AG04449 (cell line): ENCODE measurements at regions not wholly inside any gene's neighbourhood (a gene's known extent, or its start where the extent isn't known, plus 50 kb on each side); places are given as distances from the start of the nearest gene placed in this dataset.

Source experiments
- CTCF ChIA-PET: fragments of 350-600 bp; formaldehyde crosslinking; extraction: SDS; loops from one replicate; lab custom pipeline; 2021; ENCODE audit warnings: antibody characterized with exemption; lab: Yijun Ruan, JAX
- POLR2A ChIA-PET: fragments of 400-600, 350-600 bp; formaldehyde crosslinking; extraction: SDS; loops from one replicate; lab custom pipeline; 2020; ENCODE audit warnings: antibody characterized with exemption, inconsistent platforms; lab: Yijun Ruan, JAX
- DNase-seq: peaks from one replicate; pipeline ENCODE4 v3.0.0-alpha.2; 2010; ENCODE audit warnings: low read depth, low spot score
- H3K4me3 ChIP-seq: 2 replicates; pipeline ENCODE4 v1.5.1; 2011; ENCODE audit warnings: low read depth, mild to moderate bottlenecking, control low read depth, low read length
- CTCF ChIP-seq: IDR thresholded peaks from one replicate; pipeline ENCODE4 v1.5.1; 2011; ENCODE audit warnings: mild to moderate bottlenecking, moderate library complexity, low read length, control low read depth, inconsistent platforms; ENCODE audit not compliant: insufficient read depth; ENCODE audit errors: missing control alignments

- ChIA-PET POLR2A (no interaction called here), CTCF (no interaction called here)
- no peak overlapping the region for H3K4me3 ChIP-seq
- no peak for TF ChIP-seq CTCF
- no peak for DNase-seq
Measured at GRCh38 chr3:104297617-104298016, 1069.1 kb upstream of the ALCAM start.

GRCh38 chr3:104298662-104299061 lies 1068.0 kb upstream of the ALCAM start:
- CTCF ChIA-PET, result no interaction called here
- no peak for DNase-seq
- no peak overlapping the region for H3K4me3 ChIP-seq
- no peak for TF ChIP-seq CTCF
- POLR2A ChIA-PET, result no interaction called here

- no peak for TF ChIP-seq CTCF
- H3K4me3 ChIP-seq, result no peak overlapping the region
- no peak for DNase-seq
- ChIA-PET CTCF (no interaction called here), POLR2A (no interaction called here)
Measured at GRCh38 chr3:104316118-104316517, 1050.6 kb upstream of the ALCAM start.

GRCh38 chr3:104323226-104323625 lies 1043.5 kb upstream of the ALCAM start:
- DNase-seq, result no peak
- TF ChIP-seq CTCF, result no peak
- H3K4me3 ChIP-seq, result no peak overlapping the region
- CTCF ChIA-PET, result no interaction called here
- POLR2A ChIA-PET, result no interaction called here

GRCh38 chr3:104347291-104347690 lies 1019.4 kb upstream of the ALCAM start:
- CTCF ChIA-PET, result no interaction called here
- POLR2A ChIA-PET, result no interaction called here
- no peak for TF ChIP-seq CTCF
- no peak overlapping the region for H3K4me3 ChIP-seq
- DNase-seq, result no peak

- H3K4me3 ChIP-seq, result no peak overlapping the region
- ChIA-PET POLR2A (no interaction called here), CTCF (no interaction called here)
- no peak for DNase-seq
- no peak for TF ChIP-seq CTCF
Measured at GRCh38 chr3:104349836-104350235, 1016.9 kb upstream of the ALCAM start.
